Transverse colon (tissue), 3 donors: ENCODE measurements at regions not wholly inside any gene's neighbourhood (a gene's known extent, or its start where the extent isn't known, plus 50 kb on each side); places are given as distances from the start of the nearest gene placed in this dataset.

Source experiments
- POLR2A ChIP-seq: fragments of 450-650 bp; IDR thresholded peaks from one replicate; pipeline ENCODE4 v1.6.1; 2016; ENCODE audit warnings: antibody characterized with exemption, mild to moderate bottlenecking, moderate library complexity
- TF ChIP-seq, protein P1 (sequence below), 5 experiments: fragments of 200-600 bp in 3 of 5; fragments of 450-650 bp in 2 of 5; sonication (generic) in 3 of 5; IDR thresholded peaks; 1 replicate in 2 of 5; 2 replicates in 3 of 5; pipeline ENCODE4 v1.5.1; 2016 to 2017; ENCODE audit warnings: antibody characterized with exemption in 5 of 5, inconsistent platforms in 3 of 5, mild to moderate bottlenecking in 2 of 5, moderate library complexity in 1 of 5

DNA sequence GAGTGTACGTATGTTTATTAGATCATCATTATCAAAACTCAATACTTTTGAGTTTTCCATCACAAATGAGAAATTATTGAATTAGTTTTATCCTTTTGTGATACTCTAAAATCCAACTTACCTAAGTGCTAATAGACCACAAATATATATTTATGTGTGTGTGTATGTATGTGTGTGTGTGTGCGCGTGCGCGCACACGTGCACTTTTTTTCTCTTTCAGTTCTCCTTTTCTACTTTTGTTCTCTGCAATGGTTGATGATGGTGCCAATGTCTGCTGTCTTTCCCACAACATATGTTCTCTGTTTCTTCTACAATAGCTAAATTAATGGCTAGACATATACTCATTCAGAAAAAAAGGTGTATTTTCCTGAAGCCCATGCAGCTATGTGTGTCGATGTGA, 571.6 kb upstream of the ARPP21 start:
- TF ChIP-seq, protein P1, sequence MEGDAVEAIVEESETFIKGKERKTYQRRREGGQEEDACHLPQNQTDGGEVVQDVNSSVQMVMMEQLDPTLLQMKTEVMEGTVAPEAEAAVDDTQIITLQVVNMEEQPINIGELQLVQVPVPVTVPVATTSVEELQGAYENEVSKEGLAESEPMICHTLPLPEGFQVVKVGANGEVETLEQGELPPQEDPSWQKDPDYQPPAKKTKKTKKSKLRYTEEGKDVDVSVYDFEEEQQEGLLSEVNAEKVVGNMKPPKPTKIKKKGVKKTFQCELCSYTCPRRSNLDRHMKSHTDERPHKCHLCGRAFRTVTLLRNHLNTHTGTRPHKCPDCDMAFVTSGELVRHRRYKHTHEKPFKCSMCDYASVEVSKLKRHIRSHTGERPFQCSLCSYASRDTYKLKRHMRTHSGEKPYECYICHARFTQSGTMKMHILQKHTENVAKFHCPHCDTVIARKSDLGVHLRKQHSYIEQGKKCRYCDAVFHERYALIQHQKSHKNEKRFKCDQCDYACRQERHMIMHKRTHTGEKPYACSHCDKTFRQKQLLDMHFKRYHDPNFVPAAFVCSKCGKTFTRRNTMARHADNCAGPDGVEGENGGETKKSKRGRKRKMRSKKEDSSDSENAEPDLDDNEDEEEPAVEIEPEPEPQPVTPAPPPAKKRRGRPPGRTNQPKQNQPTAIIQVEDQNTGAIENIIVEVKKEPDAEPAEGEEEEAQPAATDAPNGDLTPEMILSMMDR (IDR thresholded peaks at IDR 0.05) = no peak
- no peak for TF ChIP-seq POLR2A
